ENCODE measurements at regions not wholly inside any gene's neighbourhood (a gene's known extent, or its start where the extent isn't known, plus 50 kb on each side); places are given as distances from the start of the nearest gene placed in this dataset.

DNA sequence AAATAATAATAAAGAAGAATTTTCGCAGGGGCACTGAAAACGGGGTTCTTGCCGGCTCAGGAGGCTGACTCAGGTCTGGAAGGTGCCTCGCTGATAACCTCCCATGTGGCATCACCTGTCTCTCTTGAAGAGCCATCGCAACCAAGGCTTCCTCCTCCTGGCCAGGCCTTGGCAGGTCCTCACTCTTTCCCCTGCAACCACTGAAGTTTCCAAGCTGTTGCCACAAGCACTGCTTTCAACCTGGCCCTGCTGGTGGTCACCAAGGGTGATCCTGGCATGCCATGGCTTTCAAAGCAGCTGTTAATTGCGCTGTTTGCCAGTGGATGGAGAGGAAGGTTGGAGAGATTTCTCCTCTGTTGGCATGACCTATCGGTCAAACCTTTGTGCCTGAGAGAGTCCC, 163.6 kb upstream of the COPS8 start:
- no peak for DNase-seq (ENCODE audit: low read depth in 2 of 2)

DNA sequence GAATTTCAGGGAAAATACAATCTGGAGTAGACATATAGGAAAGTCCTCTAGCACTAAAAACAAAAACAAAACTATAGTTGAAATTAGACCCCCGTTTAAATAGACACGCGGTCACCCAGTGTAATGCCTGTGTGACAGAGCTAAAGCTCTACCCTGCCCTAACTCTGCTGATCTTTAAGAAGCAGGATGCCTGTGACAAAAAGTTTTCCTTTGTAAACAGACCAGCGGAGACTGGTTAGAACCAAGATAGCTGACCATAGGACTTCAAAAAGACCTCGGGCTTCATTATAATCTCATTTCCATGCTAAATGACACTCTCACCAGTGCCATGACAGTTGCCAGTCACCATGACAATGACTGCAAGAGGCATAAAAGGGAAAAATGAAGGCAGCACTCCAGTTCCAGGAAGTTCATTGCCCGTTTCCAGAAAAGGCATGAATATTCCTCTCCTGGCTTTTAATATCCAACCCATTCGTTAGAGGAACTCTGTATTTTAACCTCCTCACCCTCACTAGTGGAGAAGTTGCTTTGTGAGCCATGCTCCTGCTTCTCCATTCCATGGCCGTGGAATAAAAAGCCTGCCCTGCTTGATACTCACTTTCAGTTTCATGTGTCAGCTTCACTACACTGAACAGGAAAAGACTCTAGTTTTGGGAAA, 157.2 kb upstream of the COPS8 start:
- no peak for DNase-seq (ENCODE audit: low read depth in 2 of 2)

DNA sequence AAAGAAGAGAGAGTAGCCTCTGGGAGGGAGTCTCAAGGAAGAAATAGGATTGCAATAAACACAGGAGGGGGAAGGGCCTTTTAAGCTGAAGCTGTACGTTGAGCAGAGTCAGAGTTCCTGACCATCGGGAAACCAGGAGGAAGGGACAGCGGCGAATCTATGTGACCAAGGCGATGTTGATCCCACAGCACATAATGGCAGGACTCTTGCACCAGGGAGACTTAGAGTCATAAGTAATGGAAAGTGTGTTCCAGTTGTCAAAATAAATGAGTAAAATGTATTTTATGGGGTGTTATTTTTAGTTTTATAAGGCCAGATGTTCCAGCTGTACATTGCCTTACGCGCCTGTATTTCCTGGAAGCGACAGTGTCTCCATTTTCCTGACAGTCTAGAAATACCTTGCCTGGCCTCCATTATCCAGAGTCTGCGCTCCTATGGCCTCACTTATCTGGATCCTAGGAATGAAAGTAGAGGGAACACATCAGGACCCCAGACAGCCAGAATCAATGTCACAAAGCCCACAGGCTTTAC, 152.8 kb upstream of the COPS8 start:
- DNase-seq (ENCODE audit: low read depth in 2 of 2): no peak

DNA sequence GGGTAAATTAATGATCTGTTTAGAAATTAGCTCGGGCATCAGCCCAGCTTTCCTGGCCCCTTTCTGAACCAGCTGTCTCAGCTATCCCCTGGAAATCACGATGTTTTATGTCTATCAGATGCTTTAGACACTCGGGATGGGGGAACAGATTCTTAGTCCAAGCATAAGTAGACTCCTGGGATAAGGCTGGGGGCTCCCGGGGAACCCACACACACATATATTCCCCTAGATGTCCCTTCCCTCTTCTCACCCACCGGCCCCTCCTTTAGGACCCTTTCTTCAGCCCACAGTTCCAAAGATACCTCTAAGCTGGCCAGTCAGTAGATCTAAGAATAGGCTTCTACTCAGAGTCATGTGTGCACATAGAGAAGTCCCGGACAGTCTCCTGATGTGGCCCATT, 151.5 kb upstream of the COPS8 start:
- no peak for DNase-seq (ENCODE audit: low read depth in 2 of 2)

DNA sequence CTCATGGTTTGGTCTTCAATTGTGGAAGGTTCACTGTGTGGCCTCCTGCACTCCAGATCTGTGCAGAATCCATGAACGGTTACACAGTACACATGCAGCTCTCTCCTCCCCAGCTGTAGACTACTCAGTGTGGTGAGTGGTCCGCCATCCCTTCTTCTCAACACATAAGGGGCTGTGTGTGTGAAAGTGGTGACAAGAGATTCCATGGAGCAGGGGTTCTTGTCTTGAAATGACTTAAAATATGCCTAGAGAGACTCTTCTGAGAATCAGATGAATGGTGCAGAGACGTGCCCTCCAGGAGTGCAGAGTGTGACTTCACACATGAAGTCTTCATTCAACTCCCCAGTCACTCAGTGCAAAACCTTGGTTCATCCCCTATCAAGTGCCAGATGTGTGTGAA, 151.0 kb upstream of the COPS8 start:
- no peak for DNase-seq (ENCODE audit: low read depth in 2 of 2)

DNA sequence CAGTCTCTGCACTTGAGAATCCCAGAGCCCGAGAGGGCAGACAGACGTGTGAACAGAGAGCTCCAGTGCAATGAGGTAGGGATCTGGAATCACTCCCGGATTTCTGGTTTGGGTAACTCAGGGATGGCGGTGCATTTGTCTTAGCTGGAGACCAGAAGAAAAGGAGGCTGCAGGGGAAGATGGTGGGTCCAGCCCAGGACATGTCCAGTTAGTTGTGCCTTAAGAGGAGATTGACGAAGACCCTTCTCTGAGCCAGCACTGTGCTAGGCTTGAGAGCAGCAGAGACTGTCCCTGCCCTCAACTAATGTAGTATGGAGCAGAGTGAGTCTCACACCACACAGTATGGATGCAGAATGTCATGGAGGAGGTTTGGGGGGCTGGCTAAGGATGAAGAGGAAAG, 150.6 kb upstream of the COPS8 start:
- no peak for DNase-seq (ENCODE audit: low read depth in 2 of 2)

DNA sequence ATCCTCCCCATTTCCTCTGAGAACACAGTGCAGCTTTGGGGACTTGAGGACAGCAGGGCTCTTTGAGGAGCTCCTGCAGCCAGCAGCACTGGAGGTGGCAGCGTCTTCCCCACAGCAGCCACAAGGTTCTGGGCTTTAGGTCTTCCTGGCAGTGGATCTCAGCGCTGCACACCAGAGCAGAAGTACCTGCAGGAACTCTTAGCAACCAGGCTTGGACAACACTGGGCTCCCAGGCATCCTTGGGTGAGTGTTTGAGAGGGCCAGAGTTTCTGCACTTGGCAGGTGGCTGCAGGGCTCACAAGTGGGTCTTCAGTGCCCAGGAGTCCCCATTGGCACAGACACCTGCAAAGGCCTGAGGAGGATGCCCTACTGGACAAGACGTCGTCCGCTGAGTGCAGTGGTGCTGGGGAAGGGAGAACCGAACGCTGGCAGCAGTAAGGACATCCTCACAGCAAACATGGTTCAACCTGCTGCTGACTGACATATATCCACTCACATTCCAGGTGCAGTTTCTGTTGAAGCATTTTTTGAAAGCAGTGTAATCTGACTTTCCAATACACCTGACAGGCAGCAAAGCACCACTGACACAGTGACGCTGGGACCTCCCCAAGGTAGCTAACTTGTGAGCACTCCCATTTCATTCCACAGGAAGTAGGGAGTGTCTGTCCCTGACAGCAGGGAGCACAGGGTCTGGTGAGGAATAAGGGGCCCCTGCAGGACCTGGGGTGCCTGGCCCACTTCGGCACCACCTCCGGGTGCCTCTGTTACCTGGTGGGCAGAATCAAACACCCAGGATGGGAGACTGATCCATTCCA, 149.9 kb upstream of the COPS8 start:
- no peak for DNase-seq (ENCODE audit: low read depth in 2 of 2)

DNA sequence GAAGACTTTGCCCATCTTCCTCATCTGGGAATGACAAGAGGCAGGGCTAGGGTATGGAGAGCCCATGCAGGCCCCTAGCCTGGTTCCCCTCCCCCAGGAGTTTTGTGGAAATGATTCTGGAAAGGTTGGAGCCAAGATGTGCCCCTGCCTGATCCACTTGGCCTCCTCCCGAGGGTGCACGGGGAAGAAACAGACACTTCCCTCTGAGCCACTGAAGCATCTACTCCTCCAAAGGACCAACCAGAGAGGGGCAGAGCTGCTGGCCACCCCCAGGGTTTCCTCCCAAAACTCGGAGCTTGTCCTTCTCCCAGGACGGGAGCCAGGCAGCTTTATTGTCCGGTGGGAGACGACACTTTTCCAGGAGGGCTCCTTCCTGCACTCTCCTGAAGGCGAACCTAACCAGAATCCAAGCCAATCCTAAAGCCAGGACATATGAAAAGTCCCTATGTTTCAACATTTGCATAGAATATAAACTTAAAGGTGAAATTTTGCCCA, 149.2 kb upstream of the COPS8 start:
- no peak for DNase-seq (ENCODE audit: low read depth in 2 of 2)

DNA sequence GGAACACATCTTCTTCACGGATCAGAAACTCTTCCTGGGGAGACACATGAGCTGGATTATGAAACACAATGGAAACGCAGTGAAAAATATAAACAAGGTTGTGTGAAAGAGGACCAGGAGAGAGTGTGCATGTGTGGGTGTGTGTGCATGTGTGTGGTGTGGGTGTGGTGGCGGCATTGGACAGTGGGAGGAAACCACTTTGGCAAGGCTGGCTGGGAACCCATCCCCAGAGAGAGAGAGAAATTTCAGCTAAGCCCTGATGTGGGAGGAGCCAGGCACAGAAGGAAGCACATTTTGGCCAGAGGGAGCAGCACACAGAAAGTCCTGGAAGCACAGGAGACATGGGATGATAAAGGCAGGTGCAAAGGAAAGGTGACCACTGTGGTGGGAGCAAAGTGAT, 147.6 kb upstream of the COPS8 start:
- no peak for DNase-seq (ENCODE audit: low read depth in 2 of 2)

DNA sequence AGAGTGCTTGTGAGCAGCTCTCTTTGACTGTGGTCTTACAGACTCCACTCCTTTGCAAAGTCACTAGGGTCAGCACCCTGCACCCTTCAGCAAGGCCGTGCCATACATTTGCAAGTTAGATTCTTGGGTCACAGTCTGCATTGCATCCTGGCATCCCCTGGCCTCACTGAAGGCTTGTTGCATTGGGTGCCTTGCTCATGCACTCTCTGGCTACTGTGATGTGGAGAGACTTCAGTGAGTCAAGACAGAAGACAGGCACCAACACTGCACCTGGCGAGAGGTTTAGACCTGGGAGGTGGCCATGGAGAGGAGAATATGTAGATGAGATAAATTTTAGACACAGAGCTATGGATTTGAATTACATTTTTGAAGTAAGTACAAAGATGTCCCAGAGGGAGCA, 146.4 kb upstream of the COPS8 start:
- DNase-seq (ENCODE audit: low read depth in 2 of 2): no peak

DNA sequence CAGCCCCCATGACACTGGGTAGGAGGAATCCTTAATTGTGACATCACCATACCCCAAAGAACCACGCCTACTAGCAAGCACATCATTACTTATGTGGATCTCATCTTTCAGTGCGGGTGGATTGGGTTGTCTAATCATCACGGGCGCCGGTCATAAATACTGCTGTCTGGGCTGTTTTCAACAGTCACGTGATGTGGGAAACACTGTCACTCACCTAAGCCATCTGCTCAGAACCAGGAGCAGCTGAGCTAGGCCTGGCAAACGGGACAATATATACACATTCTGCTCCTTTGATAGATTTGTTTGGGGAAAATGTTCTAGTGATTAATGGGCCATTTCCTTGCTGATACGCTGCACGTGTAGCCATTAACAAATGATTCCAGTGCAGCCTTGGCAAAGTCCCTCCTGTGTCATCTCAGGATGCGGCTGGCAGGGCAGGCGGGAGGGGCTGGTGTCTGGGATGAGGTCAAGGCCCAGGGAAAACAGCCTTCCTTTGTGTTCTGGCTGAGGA, 145.9 kb upstream of the COPS8 start:
- DNase-seq (ENCODE audit: low read depth in 2 of 2): no peak

DNA sequence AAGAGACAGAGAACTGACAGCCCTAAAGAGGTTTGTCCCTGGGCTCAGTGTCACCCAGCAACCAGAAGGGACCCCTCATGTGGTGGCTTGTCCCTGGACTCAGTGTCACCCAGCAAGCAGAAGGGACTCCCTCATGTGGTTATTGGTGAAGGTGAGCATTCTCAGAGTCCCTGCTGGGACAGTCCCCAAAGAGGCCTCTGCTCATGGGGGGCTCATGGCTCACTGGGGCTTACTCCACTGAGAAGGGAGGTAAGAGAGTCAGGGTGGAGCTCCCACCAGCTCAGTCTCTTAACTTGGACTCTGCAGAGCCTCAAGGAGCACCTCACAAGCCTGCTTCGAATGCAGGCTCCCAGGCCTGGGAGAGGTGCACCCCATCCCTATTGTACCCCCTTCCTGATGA, 145.2 kb upstream of the COPS8 start:
- DNase-seq (ENCODE audit: low read depth in 2 of 2): no peak

DNA sequence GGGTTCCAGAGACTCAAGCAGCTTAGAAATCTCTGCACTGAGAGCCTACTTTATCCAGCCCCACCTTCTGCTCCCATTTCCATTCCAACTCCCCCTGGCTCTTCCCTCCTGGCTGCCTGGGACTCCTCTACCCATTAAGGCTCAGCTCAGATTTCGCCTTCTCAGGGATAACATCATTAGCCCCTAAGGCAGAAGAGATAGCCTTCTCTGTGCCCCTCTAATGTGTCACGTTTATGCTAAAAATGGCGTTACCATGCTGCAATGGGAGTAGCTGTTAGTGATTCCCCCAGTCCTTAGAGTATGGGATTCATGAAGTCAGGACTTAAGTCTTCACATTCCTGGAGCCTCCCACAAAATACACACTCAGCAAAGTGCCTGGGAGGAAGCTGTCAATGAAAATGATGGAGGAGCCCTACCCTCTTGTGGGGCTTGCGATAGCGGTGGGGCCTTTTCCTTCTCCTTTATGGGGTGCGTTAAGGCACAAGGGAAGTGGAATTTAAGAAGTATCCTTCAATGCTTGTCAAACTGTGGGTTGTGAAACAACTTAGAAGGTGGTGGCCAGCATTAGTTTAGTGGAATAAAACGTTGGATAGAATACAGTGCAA, 144.7 kb upstream of the COPS8 start:
- DNase-seq (ENCODE audit: low read depth in 2 of 2): no peak

DNA sequence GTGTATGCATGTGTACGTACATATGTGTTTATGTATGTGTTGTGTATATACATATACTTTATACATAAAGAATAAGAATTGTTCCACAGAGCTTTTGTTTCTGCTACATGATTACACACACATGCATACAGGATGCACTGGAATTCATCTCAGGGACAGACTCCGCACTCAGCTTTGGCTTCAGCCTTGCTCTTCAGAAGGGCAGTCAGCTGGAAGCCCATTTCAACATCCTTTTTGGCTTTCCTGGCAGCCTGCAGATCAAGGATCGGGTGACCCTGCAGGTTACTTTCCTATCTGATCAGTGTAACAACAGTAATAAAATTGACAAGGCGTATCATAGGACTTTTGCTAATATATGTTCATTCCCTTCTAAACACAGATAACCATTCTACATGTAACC, 144.1 kb upstream of the COPS8 start:
- DNase-seq (ENCODE audit: low read depth in 2 of 2): no peak

DNA sequence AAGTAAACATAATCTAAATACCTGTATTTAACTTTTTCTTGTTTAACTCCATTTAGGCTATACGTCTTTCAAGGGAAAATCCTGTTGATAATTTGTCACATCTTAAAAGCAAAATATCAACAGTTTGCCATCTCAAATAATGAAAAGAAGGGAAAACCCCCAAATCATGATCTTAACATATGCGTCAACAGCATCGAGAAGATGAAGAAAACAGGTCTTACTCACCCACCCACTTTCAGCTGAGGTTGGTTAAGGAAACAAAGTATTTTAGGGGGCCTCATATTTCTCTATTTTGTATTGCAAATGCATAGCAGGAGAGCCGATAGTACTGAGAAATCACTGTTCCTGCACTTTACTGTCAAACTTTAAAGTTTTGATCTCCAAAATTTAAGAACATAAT, 143.1 kb upstream of the COPS8 start:
- no peak for DNase-seq (ENCODE audit: low read depth in 2 of 2)

DNA sequence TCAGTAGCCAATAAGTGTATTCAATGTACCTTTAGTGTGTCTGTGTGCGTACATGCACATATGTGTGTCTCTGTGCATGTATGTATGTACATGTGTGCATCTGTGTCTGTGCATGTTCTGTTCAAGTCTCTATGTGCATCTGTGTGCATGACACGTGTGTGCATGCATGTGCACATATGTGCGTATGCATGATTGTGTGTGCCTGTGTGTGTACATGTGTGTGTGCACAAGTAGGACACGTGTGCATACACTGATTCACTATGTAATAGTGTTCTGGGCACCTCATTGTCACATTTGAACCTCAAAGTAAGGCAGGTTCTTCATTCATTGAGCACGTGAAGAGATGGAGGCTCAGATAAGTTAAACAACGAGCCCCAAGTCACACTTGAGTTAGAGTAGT, 142.6 kb upstream of the COPS8 start:
- no peak for DNase-seq (ENCODE audit: low read depth in 2 of 2)

DNA sequence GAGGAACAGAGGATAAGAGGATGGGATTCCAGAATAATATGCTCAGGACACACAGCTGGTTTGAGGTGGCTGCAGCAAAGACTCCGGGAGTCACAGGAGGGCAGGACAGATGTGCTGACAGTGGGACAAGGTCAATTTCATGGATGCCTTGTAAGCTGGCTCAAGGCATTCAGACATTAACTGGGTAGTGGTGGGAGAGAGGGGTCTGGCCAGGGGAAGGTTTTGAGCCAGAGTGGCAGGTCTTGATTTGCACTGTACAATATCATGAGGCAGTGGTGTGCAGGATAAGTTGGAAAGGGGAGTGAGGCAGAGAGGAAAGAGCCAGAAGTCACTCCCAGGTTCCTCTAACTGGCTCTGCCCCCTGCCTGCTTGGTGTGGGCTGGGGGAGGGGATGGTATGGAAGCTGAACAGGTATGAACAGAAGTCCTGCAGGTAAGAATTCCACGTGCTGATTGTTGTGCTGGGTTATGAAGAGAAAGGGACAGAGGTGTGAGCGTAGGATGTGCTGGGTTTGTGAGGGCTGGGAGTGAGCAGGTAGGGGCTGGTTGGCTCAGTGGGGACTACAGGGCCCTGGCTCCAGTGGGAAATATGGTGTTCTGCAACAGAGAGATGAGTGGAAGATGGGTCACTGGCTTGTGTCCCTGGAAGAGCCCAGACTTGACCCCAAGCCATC, 141.7 kb upstream of the COPS8 start:
- DNase-seq (ENCODE audit: low read depth in 2 of 2): no peak

DNA sequence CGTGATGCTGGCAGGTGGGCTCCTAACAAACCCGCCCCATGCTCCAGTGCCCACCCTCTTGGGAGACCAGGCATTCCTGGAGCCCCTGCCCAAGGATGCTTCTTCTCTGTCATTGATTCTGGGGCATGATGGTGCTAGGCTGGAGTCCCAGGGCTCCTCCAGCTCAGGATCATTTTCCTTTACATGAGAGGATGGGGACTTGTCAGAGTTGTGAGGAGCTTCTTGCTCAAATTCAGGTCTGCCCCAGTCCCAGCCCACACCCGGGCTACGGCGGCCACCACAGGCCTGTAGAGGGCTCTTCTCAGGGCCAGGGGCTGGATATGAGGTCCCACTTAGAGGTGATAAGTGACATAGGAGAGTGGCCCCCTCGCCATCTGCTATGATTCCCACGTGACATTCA, 141.1 kb upstream of the COPS8 start:
- DNase-seq (ENCODE audit: low read depth in 2 of 2): no peak

DNA sequence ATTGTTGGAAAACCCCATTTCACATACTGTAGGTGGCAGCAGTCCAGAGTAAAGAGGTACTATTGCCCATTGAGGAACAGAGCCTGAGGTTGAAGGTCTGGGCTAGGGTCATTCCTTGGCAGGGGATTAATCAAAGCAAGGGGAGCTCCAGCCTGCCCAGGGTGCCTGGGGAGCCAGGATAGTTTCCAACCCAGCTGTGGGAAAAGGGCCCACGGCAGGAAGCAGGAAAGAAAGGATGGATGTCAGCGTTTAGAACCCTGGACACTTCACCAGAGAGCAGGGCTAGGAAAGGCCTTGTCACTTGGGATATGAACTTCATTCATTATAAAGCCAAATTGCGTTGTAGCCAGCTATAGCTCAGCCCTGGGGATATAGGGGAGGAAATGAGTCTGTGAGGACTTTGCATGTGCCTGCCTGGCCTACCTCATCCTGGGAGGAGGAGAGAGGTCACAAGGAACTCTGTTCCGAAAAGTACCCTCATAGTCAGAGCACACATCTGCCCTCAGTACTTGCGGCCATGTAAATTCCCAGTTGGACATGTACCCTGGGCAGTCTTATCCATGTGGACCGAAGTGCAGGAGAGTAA, 140.2 kb upstream of the COPS8 start:
- no peak for DNase-seq (ENCODE audit: low read depth in 2 of 2)

DNA sequence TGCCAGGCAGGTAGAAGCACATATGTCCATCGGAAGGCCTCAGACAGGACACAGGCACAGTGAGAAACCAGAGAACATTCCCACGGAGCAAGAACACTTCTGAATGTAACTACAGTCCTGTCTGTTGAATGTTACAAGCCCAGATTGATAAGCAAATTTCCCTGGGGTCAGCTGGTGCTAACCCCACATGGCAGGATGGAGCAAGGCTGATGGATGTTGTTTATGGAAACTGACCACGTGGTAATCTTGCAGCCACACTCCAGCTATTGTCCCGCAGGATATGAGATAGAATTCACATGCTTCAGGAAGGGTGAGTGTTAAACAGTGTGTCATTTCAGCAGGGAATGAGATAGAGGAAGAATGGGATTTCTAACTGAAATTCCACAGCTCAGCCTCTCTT, 138.8 kb upstream of the COPS8 start:
- no peak for DNase-seq (ENCODE audit: low read depth in 2 of 2)

DNA sequence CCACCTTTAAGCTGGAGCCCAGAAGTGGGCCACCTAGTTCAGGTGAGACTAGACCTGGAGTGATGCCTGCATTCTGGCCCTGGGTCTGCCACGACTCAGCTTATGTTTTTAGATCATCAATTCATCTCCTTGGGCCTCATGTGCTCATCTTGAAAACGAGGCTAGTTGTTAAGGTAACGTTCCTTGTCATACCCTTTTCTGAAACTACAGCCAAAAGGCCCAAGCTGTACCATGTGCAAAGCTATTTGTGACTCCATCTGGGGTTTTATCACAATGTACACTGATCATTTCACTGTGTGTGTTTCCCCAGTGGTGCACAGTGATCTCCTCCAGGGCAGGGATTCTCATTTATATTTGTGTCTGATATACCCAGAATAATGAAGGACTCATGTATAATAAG, 138.4 kb upstream of the COPS8 start:
- no peak for DNase-seq (ENCODE audit: low read depth in 2 of 2)

DNA sequence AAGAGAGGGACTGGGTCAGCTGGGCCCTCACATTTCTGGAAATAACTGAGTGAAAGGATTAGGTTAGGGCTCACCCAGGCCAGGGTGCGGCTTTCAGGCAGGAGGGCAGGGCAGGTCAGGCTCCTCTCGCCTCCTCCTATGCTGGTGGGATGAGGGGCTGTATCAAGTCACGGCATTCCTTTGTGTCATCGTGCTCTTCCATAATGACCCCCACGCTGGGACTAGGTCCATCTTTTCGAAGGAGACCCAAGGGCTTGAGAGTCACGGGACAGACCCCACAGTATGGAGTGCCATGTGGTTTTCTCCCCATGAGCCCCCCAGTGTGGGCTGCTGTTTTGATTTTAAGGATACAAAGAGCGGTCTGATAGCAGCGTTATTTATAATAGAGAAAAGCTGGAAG, 137.8 kb upstream of the COPS8 start:
- DNase-seq (ENCODE audit: low read depth in 2 of 2): no peak

Measured in stimulated activated CD8-positive, alpha-beta memory T cell treated with anti-CD3 and anti-CD28 coated beads, Interleukin-2, amount 100 ng/mL, for 48 hours (primary cell).